OCI-LY3 (cell line): ENCODE measurements at regions not wholly inside any gene's neighbourhood (a gene's known extent, or its start where the extent isn't known, plus 50 kb on each side); places are given as distances from the start of the nearest gene placed in this dataset.
"Not testable (repeated sequence)": the region's sequence is repeated elsewhere in the genome, so short reads cannot be mapped to it uniquely, and the experiment has no call there.

Source experiments
- H2AFZ ChIP-seq: fragments of 200-600, 300-600 bp; shearing (Covaris generic); 2 replicates; pipeline ENCODE4 v1.6.0; 2014; ENCODE audit warnings: antibody characterized with exemption, low read depth, low read length
- H3K27ac ChIP-seq: fragments of 200-600, 300-600 bp; sonication (generic); 2 replicates; pipeline ENCODE4 v1.5.1; 2014; ENCODE audit warnings: mild to moderate bottlenecking, low read length, moderate library complexity, mixed read lengths
- H3K27me3 ChIP-seq: fragments of 200-600, 300-600 bp; sonication (generic); 2 replicates; pipeline ENCODE4 v1.6.1; 2014; ENCODE audit warnings: low read depth, low read length, mixed read lengths
- H3K36me3 ChIP-seq: fragments of 200-600, 300-600 bp; sonication (generic); replicated peaks from 2 replicates; pipeline ENCODE3; 2014; ENCODE audit warnings: low read depth, low read length, mixed read lengths
- H3K4me1 ChIP-seq: fragments of 300-600, 200-600 bp; sonication (generic); 2 replicates; pipeline ENCODE4 v1.6.1; 2014; ENCODE audit warnings: low read length, mixed read lengths
- H3K4me2 ChIP-seq: fragments of 200-600, 300-600 bp; sonication (generic); 2 replicates; pipeline ENCODE4 v1.6.1; 2014; ENCODE audit warnings: low read length, mixed read lengths
- H3K4me3 ChIP-seq: fragments of 300-600, 200-600 bp; sonication (generic); 2 replicates; pipeline ENCODE4 v1.5.1; 2014; ENCODE audit warnings: antibody characterized with exemption, mild to moderate bottlenecking, low read length, moderate library complexity
- H3K79me2 ChIP-seq: fragments of 300-600, 200-600 bp; shearing (Covaris generic); 2 replicates; pipeline ENCODE4 v1.6.1; 2014; ENCODE audit warnings: mild to moderate bottlenecking, low read length, mixed read lengths
- H3K9ac ChIP-seq: fragments of 300-600, 200-600 bp; shearing (Covaris generic); 2 replicates; pipeline ENCODE4 v1.6.0; 2014; ENCODE audit warnings: mild to moderate bottlenecking, low read length, moderate library complexity
- H3K9me3 ChIP-seq: fragments of 200-600, 300-600 bp; shearing (Covaris generic); 2 replicates; pipeline ENCODE4 v1.6.1; 2014; ENCODE audit warnings: low read length, mixed read lengths; ENCODE audit not compliant: insufficient read depth
- H4K20me1 ChIP-seq: fragments of 200-600, 300-600 bp; sonication (generic); 2 replicates; pipeline ENCODE4 v1.6.1; 2016; ENCODE audit warnings: low read length, mixed read lengths; ENCODE audit not compliant: insufficient read depth
- EZH2phosphoT487 ChIP-seq: fragments of 200-600 bp; shearing (Covaris generic); IDR thresholded peaks from 2 replicates; pipeline ENCODE4 v1.6.1; 2018; ENCODE audit warnings: antibody characterized with exemption, mixed run types, low read depth
- TF ChIP-seq, protein P1 (sequence below): fragments of 200-600, 300-600 bp; sonication (generic); IDR thresholded peaks from 2 replicates; pipeline ENCODE4 v1.5.1; 2014; ENCODE audit warnings: antibody characterized with exemption, low read length, low read depth

- no peaks in the 10 kb centered on the region for H4K20me1 ChIP-seq
- H3K27me3 ChIP-seq, result peaks cover 24% of the 10 kb centered on the region
- H3K79me2 ChIP-seq, result no peaks in the 10 kb centered on the region
- no peak overlapping the region for H3K4me3 ChIP-seq
- no peaks in the 10 kb centered on the region for H3K9me3 ChIP-seq
- H3K27ac ChIP-seq, result no peak overlapping the region
- H3K4me1 ChIP-seq, result no peaks in the 10 kb centered on the region
- H2AFZ ChIP-seq, result no peak overlapping the region
- TF ChIP-seq EZH2phosphoT487, result no peak
- TF ChIP-seq, protein P1, sequence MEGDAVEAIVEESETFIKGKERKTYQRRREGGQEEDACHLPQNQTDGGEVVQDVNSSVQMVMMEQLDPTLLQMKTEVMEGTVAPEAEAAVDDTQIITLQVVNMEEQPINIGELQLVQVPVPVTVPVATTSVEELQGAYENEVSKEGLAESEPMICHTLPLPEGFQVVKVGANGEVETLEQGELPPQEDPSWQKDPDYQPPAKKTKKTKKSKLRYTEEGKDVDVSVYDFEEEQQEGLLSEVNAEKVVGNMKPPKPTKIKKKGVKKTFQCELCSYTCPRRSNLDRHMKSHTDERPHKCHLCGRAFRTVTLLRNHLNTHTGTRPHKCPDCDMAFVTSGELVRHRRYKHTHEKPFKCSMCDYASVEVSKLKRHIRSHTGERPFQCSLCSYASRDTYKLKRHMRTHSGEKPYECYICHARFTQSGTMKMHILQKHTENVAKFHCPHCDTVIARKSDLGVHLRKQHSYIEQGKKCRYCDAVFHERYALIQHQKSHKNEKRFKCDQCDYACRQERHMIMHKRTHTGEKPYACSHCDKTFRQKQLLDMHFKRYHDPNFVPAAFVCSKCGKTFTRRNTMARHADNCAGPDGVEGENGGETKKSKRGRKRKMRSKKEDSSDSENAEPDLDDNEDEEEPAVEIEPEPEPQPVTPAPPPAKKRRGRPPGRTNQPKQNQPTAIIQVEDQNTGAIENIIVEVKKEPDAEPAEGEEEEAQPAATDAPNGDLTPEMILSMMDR, result no peak
- no peak overlapping the region for H3K4me2 ChIP-seq
- no peak overlapping the region for H3K9ac ChIP-seq
- H3K36me3 ChIP-seq, result no peaks in the 10 kb centered on the region
These were observed 66.5 kb upstream of the TMEM45B start for GRCh38 chr11:129749141-129749540.

DNA sequence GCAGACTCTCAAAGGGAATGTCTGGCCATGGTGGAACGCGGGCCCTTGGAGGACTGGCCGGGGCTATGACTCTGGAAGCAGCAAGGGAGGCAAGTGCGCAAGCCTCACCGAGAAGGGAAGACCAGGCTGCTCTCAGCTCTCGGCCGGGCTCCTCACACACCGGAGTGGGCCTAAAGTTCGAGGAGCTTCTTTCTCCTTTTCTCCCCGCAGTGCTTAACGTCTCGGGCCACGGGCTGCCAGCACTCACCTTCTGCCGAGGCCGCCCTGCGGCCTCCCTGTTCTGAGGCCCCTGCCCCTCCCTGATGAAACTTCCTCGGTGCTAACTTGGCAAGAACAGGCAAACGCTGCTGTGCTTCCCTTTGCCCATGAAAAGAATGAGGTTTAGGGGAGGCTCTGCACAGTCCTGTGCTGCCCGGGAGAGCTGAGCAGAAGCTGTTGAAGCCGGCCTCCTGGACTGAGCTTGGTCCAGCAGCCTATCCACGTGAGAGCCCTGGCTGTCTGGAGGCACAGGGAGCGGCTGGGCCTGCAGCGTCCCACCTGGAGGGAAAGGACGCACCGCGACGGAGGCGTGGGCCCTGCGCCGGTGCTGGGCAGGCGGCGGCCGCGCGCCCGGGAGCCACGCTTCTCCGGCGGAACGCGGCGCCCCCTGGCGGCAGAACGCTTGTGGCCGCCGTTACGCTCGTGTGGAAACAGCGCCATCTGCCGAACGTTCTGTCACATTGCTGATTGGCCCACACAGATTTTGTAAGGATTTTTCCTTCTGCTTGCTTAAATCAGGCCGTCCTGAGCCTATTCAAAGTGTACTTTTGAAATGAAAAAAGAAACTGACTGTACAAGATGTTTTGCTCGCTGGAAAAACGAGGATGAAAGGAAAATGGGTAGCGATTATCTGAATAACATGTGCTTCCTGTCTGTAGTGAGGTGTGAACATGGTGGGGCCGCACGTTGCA lies 65.0 kb upstream of the TMEM45B start:
- Histone ChIP-seq H3K36me3 (no peaks in the 10 kb centered on the region), H3K4me1 (no peaks in the 10 kb centered on the region), H3K79me2 (no peaks in the 10 kb centered on the region), H4K20me1 (no peaks in the 10 kb centered on the region), H3K27ac (no peak overlapping the region), H2AFZ (peak overlapping the region; percentile 87; the same call in 1 of the 2 replicates), H3K9me3 (no peaks in the 10 kb centered on the region), H3K4me3 (peak overlapping the region; percentile 71), H3K4me2 (peak overlapping the region; percentile 82), H3K9ac (peak overlapping the region; percentile 27; the same call in 1 of the 2 replicates), H3K27me3 (peaks cover 24% of the 10 kb centered on the region)
- no peak for TF ChIP-seq EZH2phosphoT487
- TF ChIP-seq, protein P1, result peak; percentile 95

DNA sequence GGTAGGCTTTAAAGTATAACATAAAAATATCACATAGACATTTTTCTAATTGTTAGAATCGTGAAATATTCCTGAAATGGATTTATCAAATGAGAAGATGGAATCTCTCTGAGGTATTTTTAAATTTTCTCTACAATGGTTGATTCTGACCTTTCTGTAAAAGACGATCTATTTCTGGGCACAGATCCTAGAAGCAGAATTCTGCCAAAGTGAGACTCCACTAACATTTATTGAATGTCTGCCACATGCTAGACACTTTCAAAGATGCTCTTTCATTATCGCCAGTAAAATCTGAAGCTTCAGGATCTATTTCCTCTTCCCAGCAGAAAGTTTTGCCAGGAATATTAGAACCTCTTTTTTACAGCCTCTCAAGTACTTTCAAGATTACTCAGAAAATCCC lies 64.1 kb upstream of the TMEM45B start:
- Histone ChIP-seq H4K20me1 (no peaks in the 10 kb centered on the region), H3K4me2 (no peak overlapping the region), H2AFZ (no peak overlapping the region), H3K36me3 (no peaks in the 10 kb centered on the region), H3K79me2 (no peaks in the 10 kb centered on the region), H3K9ac (no peak overlapping the region), H3K27me3 (peaks cover 21% of the 10 kb centered on the region), H3K9me3 (no peaks in the 10 kb centered on the region), H3K4me3 (no peak overlapping the region), H3K27ac (no peak overlapping the region), H3K4me1 (no peaks in the 10 kb centered on the region)
- TF ChIP-seq, protein P1, result no peak
- no peak for TF ChIP-seq EZH2phosphoT487

GRCh38 chr11:129763569-129763968 lies 52.1 kb upstream of the TMEM45B start:
- H3K36me3 ChIP-seq, H3K4me2 ChIP-seq, H2AFZ ChIP-seq, H3K9me3 ChIP-seq, H3K27ac ChIP-seq, H3K4me3 ChIP-seq, H3K79me2 ChIP-seq, H3K27me3 ChIP-seq, H3K4me1 ChIP-seq, H4K20me1 ChIP-seq, H3K9ac ChIP-seq: not testable (repeated sequence)

DNA sequence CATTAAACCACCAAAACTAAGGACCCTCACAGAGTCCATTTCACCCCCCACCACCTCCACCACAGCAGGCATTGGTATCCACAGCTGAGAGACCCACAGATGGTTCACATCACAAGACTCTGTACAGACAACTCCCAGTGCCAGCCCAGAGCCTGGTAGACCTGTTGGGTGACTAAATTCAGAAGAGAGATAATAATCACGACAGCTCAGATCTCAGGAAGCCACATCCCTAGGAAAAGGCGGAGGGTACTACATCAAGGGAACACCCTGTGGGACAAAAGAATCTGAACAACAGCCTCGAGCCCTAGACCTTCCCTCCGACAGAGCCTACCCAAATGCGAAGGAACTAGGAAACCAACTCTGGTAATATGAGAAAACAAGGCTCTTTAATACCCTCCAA lies 51.4 kb upstream of the TMEM45B start:
- not testable (repeated sequence) for H4K20me1 ChIP-seq, H3K36me3 ChIP-seq, H3K9ac ChIP-seq, H3K9me3 ChIP-seq, H3K27ac ChIP-seq, H3K79me2 ChIP-seq, H3K4me1 ChIP-seq, H3K27me3 ChIP-seq, H2AFZ ChIP-seq, H3K4me3 ChIP-seq, H3K4me2 ChIP-seq
